GM12878 (cell line): ENCODE measurements at regions not wholly inside any gene's neighbourhood (a gene's known extent, or its start where the extent isn't known, plus 50 kb on each side); places are given as distances from the start of the nearest gene placed in this dataset.

Source experiments
- ATAC-seq: fragments of 200-7000 bp; cut with Tn5 transposase; 3 replicates; pipeline ENCODE4 v1.9.1; 2020; ENCODE audit warnings: mild to moderate bottlenecking, moderate library complexity
- BruUV-seq: library from RNA; stranded (reverse); fragments of 400-500 nt; replicated peaks from 2 replicates; lab custom pipeline; 2021; lab: Mats Ljungman, UMichigan
- CTCF ChIA-PET: fragments of 300-600 bp; sonication (Branson Sonifier 250); formaldehyde crosslinking; extraction: SDS; loops from one replicate; lab custom pipeline; 2021; ENCODE audit warnings: inconsistent platforms; lab: Yijun Ruan, JAX
- POLR2A ChIA-PET: fragments of 350-600 bp; formaldehyde crosslinking; extraction: SDS; loops from one replicate; lab custom pipeline; 2021; ENCODE audit warnings: inconsistent platforms; lab: Charles Lee
- RAD21 ChIA-PET: fragments of 300-600 bp; sonication (Branson Sonifier 250); formaldehyde crosslinking; loops from one replicate; lab custom pipeline; 2023; ENCODE audit warnings: antibody characterized with exemption; ENCODE audit not compliant: unreplicated experiment; lab: Charles Lee
- SMC1A ChIA-PET: fragments of 300-600 bp; sonication (Branson Sonifier 250); formaldehyde crosslinking; loops from one replicate; lab custom pipeline; 2023; ENCODE audit not compliant: unreplicated experiment, uncharacterized antibody; lab: Charles Lee
- DNase-seq: peaks from one replicate; pipeline ENCODE4 v3.0.0-alpha.2; 2011; ENCODE audit warnings: low read depth, low spot score
- FAIRE-seq: peaks from 3 replicates; lab custom pipeline; 2011; peaks lifted over from hg19 to GRCh38; lab: Jason Lieb, UNC
- H2AFZ ChIP-seq: 2 replicates; pipeline ENCODE4 v1.6.0; 2011; ENCODE audit warnings: low read depth, low read length, control low read depth; ENCODE audit not compliant: control insufficient read depth
- H3K27ac ChIP-seq: 2 replicates; pipeline ENCODE4 v1.5.1; 2011; ENCODE audit warnings: control low read depth; ENCODE audit not compliant: control insufficient read depth, insufficient read depth
- H3K27me3 ChIP-seq, 2 experiments: replicated peaks in 1 of 2; 2 replicates each; pipeline versions ENCODE4 v1.6.0 to v1.6.1; 2011; ENCODE audit warnings: low read length in 1 of 2; ENCODE audit not compliant: control insufficient read depth in 2 of 2, insufficient read depth in 2 of 2
- H3K36me3 ChIP-seq, 2 experiments: 2 replicates each; pipeline ENCODE4 v1.5.1; 2011; ENCODE audit warnings: low read length in 1 of 2; ENCODE audit not compliant: control insufficient read depth in 2 of 2, insufficient read depth in 2 of 2
- H3K4me1 ChIP-seq: 2 replicates; pipeline ENCODE4 v1.6.1; 2011; ENCODE audit warnings: mild to moderate bottlenecking, low read length, moderate library complexity, mixed read lengths; ENCODE audit not compliant: control insufficient read depth, insufficient read depth
- H3K4me2 ChIP-seq: 2 replicates; pipeline ENCODE4 v1.6.0; 2011; ENCODE audit warnings: control low read depth; ENCODE audit not compliant: control insufficient read depth, insufficient read depth
- H3K4me3 ChIP-seq: fragments of 200-600 bp; sonication (generic); 2 replicates; pipeline ENCODE4 v1.5.1; 2016
- H3K79me2 ChIP-seq: 2 replicates; pipeline ENCODE4 v1.6.0; 2011; ENCODE audit warnings: low read length; ENCODE audit not compliant: control insufficient read depth, insufficient read depth
- H3K9ac ChIP-seq: 2 replicates; pipeline ENCODE4 v1.8.0; 2011; ENCODE audit warnings: low read length, control low read depth, mixed read lengths; ENCODE audit not compliant: control insufficient read depth, insufficient read depth
- H3K9me3 ChIP-seq: replicated peaks from 3 replicates; pipeline ENCODE4 v1.5.1; 2011; ENCODE audit warnings: mild to moderate bottlenecking, low read length; ENCODE audit not compliant: control insufficient read depth, insufficient read depth
- H4K20me1 ChIP-seq: 2 replicates; pipeline ENCODE4 v1.6.0; 2011; ENCODE audit not compliant: control insufficient read depth, insufficient read depth
- JUNB ChIP-seq: IDR thresholded peaks from 2 replicates; pipeline ENCODE4 v1.6.1; 2016; ENCODE audit warnings: antibody characterized with exemption, mild to moderate bottlenecking
- KAT2A ChIP-seq: conservative IDR thresholded peaks from 2 replicates; pipeline ENCODE4 v1.6.1; 2011; ENCODE audit warnings: low read depth, low read length; ENCODE audit not compliant: control insufficient read depth
- KLF5 ChIP-seq: fragments of 450-650 bp; IDR thresholded peaks from 2 replicates; pipeline ENCODE4 v1.6.1; 2014; ENCODE audit warnings: mild to moderate bottlenecking; ENCODE audit not compliant: partially characterized antibody
- MYB ChIP-seq: fragments of 150-350 bp; IDR thresholded peaks from 2 replicates; pipeline ENCODE4 v1.6.1; 2014; ENCODE audit warnings: mild to moderate bottlenecking, low read depth, low read length, borderline replicate concordance
- MYC ChIP-seq: IDR thresholded peaks from 2 replicates; pipeline ENCODE4 v1.6.1; 2011; ENCODE audit warnings: mild to moderate bottlenecking, low read length, moderate library complexity, inconsistent platforms; ENCODE audit not compliant: insufficient read depth, insufficient replicate concordance, insufficient read length, severe bottlenecking
- NFXL1 ChIP-seq: fragments of 450-650 bp; IDR thresholded peaks from 2 replicates; pipeline ENCODE4 v1.6.1; 2017; ENCODE audit warnings: antibody characterized with exemption, mild to moderate bottlenecking, borderline replicate concordance
- NR2C1 ChIP-seq: fragments of 450-650 bp; IDR thresholded peaks from 2 replicates; pipeline ENCODE4 v1.6.1; 2017; ENCODE audit warnings: antibody characterized with exemption, mild to moderate bottlenecking, moderate library complexity
- NR2C2 ChIP-seq: IDR thresholded peaks from 2 replicates; pipeline ENCODE4 v1.6.1; 2011; ENCODE audit warnings: borderline replicate concordance, low read depth; ENCODE audit not compliant: control insufficient read depth, insufficient read length
- NR2F1 ChIP-seq: fragments of 450-650 bp; conservative IDR thresholded peaks from 2 replicates; pipeline ENCODE4 v1.6.1; 2017; ENCODE audit warnings: mild to moderate bottlenecking
- SMARCA5 ChIP-seq: fragments of 450-650 bp; IDR thresholded peaks from 2 replicates; pipeline ENCODE4 v1.6.1; 2017; ENCODE audit warnings: mild to moderate bottlenecking
- SUZ12 ChIP-seq: fragments of 200-600 bp; sonication (generic); IDR thresholded peaks from one replicate; pipeline ENCODE4 v1.6.1; 2018; ENCODE audit warnings: antibody characterized with exemption, mild to moderate bottlenecking; ENCODE audit not compliant: unreplicated experiment
- TCF7 ChIP-seq: IDR thresholded peaks from 2 replicates; pipeline ENCODE4 v1.6.1; 2014; ENCODE audit warnings: antibody characterized with exemption, borderline replicate concordance
- ZNF207 ChIP-seq: fragments of 450-650 bp; IDR thresholded peaks from 2 replicates; pipeline ENCODE4 v1.6.1; 2014; ENCODE audit warnings: antibody characterized with exemption, mild to moderate bottlenecking, borderline replicate concordance
- WGBS: methylation state at CpG from one replicate; pipeline ENCODE4 v1.1.6; 2016; ENCODE audit warnings: low lambda C conversion rate; ENCODE audit not compliant: insufficient replicate concordance, insufficient coverage; ENCODE audit errors: missing lambda C conversion rate; 5-methylcytosine and 5-hydroxymethylcytosine counted together
- in situ Hi-C: fragments of 300-500 bp; cut with MboI; formaldehyde crosslinking; loops from 9 replicates; pipeline ENCODE4 v1.14.3; 2018; ENCODE audit warnings: mixed read lengths
- intact Hi-C: fragments of 100-400 bp; cut with micrococcal nuclease; formaldehyde crosslinking; loops from one replicate; pipeline ENCODE4 v1.14.2; 2022; ENCODE audit not compliant: unreplicated experiment
- TF ChIP-seq, protein P1 (sequence below): fragments of 450-650 bp; IDR thresholded peaks from 2 replicates; pipeline ENCODE4 v1.6.1; 2016; ENCODE audit warnings: mild to moderate bottlenecking, moderate library complexity, borderline replicate concordance

DNA sequence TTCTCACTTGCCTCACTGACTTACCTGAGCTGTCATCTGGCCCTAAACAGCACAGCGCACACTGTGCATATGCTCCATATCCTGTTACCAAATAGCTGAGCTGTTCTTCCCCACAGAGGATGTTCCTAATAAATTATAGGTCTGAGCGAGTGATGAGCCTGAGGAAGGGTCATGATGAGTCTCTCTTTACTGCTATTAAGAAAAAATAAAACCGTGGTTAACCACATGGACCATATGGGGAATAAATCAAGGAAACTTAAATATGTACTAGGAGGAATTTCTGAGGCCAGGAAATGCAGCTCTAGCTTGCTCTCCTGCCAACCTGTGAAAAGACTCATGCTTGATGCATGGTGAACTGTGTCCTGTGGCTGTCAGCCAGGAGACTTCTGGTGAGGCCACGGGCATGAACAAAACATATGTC is 424.8 kb upstream of the DMAC1 start:
- H3K9me3 ChIP-seq = no peaks in the 10 kb centered on the region
- H2AFZ ChIP-seq = no peak overlapping the region
- H3K4me2 ChIP-seq = no peak overlapping the region
- H3K9ac ChIP-seq = no peak overlapping the region
- no peak overlapping the region for H3K27ac ChIP-seq
- ChIA-PET CTCF (no interaction called here), POLR2A (no interaction called here), SMC1A (no interaction called here), RAD21 (no interaction called here)
- ATAC-seq (no peak), FAIRE-seq (no peak), DNase-seq (no peak)
- H3K27me3 ChIP-seq = no peaks in the 10 kb centered on the region
- no peaks in the 10 kb centered on the region for H4K20me1 ChIP-seq
- BruUV-seq = no TSS peak
- no peaks in the 10 kb centered on the region for H3K4me1 ChIP-seq
- no peak for TF ChIP-seq SMARCA5
- TF ChIP-seq NR2C2 = no peak
- no peak for TF ChIP-seq NFXL1
- no peak for TF ChIP-seq KAT2A
- TF ChIP-seq TCF7 = no peak
- TF ChIP-seq NR2C1 = no peak
- no peaks in the 10 kb centered on the region for H3K36me3 ChIP-seq
- 30% methylated on average over 4 of the region's 4 CpGs for WGBS
- no peaks in the 10 kb centered on the region for H3K79me2 ChIP-seq
- intact Hi-C loops (no loop called here), in situ Hi-C loops (no loop called here)
- H3K4me3 ChIP-seq = no peak overlapping the region

DNA sequence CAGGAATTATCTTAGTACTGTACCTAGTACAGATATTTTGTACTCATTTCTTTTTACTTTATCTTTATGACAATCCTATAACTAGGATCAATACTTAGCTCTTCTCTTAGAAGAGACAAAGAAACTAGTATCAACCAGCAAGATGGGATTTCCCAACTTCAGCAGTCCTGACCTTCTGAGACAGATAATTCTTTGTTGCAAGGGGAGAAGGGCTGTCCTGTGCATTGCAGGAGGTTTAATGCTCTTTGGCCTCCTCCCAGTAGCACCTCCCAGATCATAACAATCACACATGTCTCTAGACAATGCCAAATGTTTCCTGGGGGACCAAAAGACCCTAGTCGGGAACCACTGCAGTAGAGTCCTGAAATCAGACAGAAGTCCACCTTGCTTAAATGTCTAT is 424.3 kb upstream of the DMAC1 start:
- DNase-seq = no peak
- FAIRE-seq = no peak
- Histone ChIP-seq H3K4me2 (no peak overlapping the region), H3K4me3 (no peak overlapping the region), H3K4me1 (no peaks in the 10 kb centered on the region), H3K27me3 (no peaks in the 10 kb centered on the region), H3K9me3 (no peaks in the 10 kb centered on the region), H2AFZ (no peak overlapping the region), H3K79me2 (no peaks in the 10 kb centered on the region), H4K20me1 (no peaks in the 10 kb centered on the region), H3K36me3 (no peaks in the 10 kb centered on the region), H3K27ac (no peak overlapping the region), H3K9ac (no peak overlapping the region)
- BruUV-seq = no TSS peak
- SMC1A ChIA-PET = no interaction called here
- ATAC-seq = no peak
- 33% methylated on average over 1 of the region's 1 CpG for WGBS
- CTCF ChIA-PET = no interaction called here
- RAD21 ChIA-PET = no interaction called here
- POLR2A ChIA-PET = no interaction called here
- in situ Hi-C loops (no loop called here), intact Hi-C loops (no loop called here)
- TF ChIP-seq KLF5 = no peak
- TF ChIP-seq ZNF207 = no peak
- TF ChIP-seq JUNB = no peak
- TF ChIP-seq NR2F1 = no peak
- TF ChIP-seq, protein P1, sequence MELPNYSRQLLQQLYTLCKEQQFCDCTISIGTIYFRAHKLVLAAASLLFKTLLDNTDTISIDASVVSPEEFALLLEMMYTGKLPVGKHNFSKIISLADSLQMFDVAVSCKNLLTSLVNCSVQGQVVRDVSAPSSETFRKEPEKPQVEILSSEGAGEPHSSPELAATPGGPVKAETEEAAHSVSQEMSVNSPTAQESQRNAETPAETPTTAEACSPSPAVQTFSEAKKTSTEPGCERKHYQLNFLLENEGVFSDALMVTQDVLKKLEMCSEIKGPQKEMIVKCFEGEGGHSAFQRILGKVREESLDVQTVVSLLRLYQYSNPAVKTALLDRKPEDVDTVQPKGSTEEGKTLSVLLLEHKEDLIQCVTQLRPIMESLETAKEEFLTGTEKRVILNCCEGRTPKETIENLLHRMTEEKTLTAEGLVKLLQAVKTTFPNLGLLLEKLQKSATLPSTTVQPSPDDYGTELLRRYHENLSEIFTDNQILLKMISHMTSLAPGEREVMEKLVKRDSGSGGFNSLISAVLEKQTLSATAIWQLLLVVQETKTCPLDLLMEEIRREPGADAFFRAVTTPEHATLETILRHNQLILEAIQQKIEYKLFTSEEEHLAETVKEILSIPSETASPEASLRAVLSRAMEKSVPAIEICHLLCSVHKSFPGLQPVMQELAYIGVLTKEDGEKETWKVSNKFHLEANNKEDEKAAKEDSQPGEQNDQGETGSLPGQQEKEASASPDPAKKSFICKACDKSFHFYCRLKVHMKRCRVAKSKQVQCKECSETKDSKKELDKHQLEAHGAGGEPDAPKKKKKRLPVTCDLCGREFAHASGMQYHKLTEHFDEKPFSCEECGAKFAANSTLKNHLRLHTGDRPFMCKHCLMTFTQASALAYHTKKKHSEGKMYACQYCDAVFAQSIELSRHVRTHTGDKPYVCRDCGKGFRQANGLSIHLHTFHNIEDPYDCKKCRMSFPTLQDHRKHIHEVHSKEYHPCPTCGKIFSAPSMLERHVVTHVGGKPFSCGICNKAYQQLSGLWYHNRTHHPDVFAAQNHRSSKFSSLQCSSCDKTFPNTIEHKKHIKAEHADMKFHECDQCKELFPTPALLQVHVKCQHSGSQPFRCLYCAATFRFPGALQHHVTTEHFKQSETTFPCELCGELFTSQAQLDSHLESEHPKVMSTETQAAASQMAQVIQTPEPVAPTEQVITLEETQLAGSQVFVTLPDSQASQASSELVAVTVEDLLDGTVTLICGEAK = no peak
- TF ChIP-seq SUZ12 = no peak
- TF ChIP-seq MYB = no peak
- TF ChIP-seq MYC = no peak
